Mammary epithelial cell (primary cell): ENCODE measurements at regions not wholly inside any gene's neighbourhood (a gene's known extent, or its start where the extent isn't known, plus 50 kb on each side); places are given as distances from the start of the nearest gene placed in this dataset.

Experiments used
- EZH2 ChIP-seq: IDR thresholded peaks from 2 replicates; pipeline ENCODE4 v1.6.1; 2012; ENCODE audit warnings: low read length, inconsistent platforms, borderline replicate concordance
- TF ChIP-seq, protein P1 (sequence below), 2 donors: IDR thresholded peaks in 1 of 2; conservative IDR thresholded peaks in 1 of 2; 2 replicates each; pipeline ENCODE4 v1.5.1; 2011 to 2012; ENCODE audit warnings: inconsistent platforms in 2 of 2, low read length in 2 of 2, mild to moderate bottlenecking in 2 of 2, control low read depth in 1 of 2, low read depth in 1 of 2; ENCODE audit not compliant: insufficient read depth in 1 of 2; ENCODE audit errors: extremely low read depth in 1 of 2

GRCh38 chr3:39733804-39734203 is 75.6 kb upstream of the MYRIP start:
- TF ChIP-seq, protein P1, sequence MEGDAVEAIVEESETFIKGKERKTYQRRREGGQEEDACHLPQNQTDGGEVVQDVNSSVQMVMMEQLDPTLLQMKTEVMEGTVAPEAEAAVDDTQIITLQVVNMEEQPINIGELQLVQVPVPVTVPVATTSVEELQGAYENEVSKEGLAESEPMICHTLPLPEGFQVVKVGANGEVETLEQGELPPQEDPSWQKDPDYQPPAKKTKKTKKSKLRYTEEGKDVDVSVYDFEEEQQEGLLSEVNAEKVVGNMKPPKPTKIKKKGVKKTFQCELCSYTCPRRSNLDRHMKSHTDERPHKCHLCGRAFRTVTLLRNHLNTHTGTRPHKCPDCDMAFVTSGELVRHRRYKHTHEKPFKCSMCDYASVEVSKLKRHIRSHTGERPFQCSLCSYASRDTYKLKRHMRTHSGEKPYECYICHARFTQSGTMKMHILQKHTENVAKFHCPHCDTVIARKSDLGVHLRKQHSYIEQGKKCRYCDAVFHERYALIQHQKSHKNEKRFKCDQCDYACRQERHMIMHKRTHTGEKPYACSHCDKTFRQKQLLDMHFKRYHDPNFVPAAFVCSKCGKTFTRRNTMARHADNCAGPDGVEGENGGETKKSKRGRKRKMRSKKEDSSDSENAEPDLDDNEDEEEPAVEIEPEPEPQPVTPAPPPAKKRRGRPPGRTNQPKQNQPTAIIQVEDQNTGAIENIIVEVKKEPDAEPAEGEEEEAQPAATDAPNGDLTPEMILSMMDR (conservative IDR thresholded peaks at IDR 0.05 in 1 of 2, IDR thresholded peaks at IDR 0.05 in 1 of 2; ENCODE audit: extremely low read depth in 1 of 2, insufficient read depth in 1 of 2, low read depth in 1 of 2, low read length in 2 of 2): no peak
- no peak for TF ChIP-seq EZH2
